Esophagus muscularis mucosa (tissue), 4 donors: ENCODE measurements at regions not wholly inside any gene's neighbourhood (a gene's known extent, or its start where the extent isn't known, plus 50 kb on each side); places are given as distances from the start of the nearest gene placed in this dataset.

ENCODE experiments used
- DNase-seq: peaks from one replicate; pipeline ENCODE4 v3.0.0-alpha.2; 2017; ENCODE audit errors: extremely low spot score
- H3K27ac ChIP-seq, 4 donors: fragments of 200-600 bp; sonication (generic); replicated peaks in 1 of 4; 1 replicate in 3 of 4; 2 replicates in 1 of 4; pipeline ENCODE4 v1.5.1; 2016 to 2019; ENCODE audit warnings: mild to moderate bottlenecking in 1 of 4
- H3K27me3 ChIP-seq, 4 donors: fragments of 200-600 bp; sonication (generic); one replicate each; pipeline versions ENCODE4 v1.5.1 to v1.6.0; 2016 to 2019
- H3K36me3 ChIP-seq, 4 donors: fragments of 200-600 bp; sonication (generic); one replicate each; pipeline ENCODE4 v1.5.1; 2016 to 2019
- H3K4me1 ChIP-seq, 4 donors: fragments of 200-600 bp; sonication (generic); one replicate each; pipeline ENCODE4 v1.5.1; 2016 to 2019
- H3K4me3 ChIP-seq, 4 donors: fragments of 200-600 bp; sonication (generic); 1 replicate in 2 of 4; 2 replicates in 2 of 4; pipeline ENCODE4 v1.5.1; 2016 to 2019; ENCODE audit warnings: mild to moderate bottlenecking in 4 of 4, moderate library complexity in 1 of 4
- H3K9me3 ChIP-seq, 4 donors: fragments of 200-600 bp; sonication (generic); 1 replicate in 3 of 4; 2 replicates in 1 of 4; pipeline ENCODE4 v1.5.1; 2016 to 2019
- EP300 ChIP-seq: sonication (generic); formaldehyde crosslinking; IDR thresholded peaks from one replicate; pipeline ENCODE4 v1.6.1; 2017; ENCODE audit warnings: antibody characterized with exemption
- POLR2A ChIP-seq: fragments of 450-650 bp; IDR thresholded peaks from one replicate; pipeline ENCODE4 v1.6.1; 2017; ENCODE audit warnings: antibody characterized with exemption, moderate library complexity, mild to moderate bottlenecking, low read depth
- POLR2AphosphoS5 ChIP-seq, 2 donors: sonication (generic); formaldehyde crosslinking; IDR thresholded peaks; one replicate each; pipeline ENCODE4 v1.6.1; 2017; ENCODE audit warnings: antibody characterized with exemption in 2 of 2
- WGBS: methylation state at CpG from one replicate; pipeline ENCODE4 v1.1.5; 2018; 5-methylcytosine and 5-hydroxymethylcytosine counted together
- intact Hi-C: fragments of 100-400 bp; cut with DNase I; formaldehyde crosslinking; loops from one replicate; pipeline ENCODE4 v1.15.1; 2023
- TF ChIP-seq, protein P1 (sequence below), 3 experiments: fragments of 200-600 bp in 2 of 3; fragments of 450-650 bp in 1 of 3; sonication (generic) in 2 of 3; IDR thresholded peaks; one replicate each; pipeline ENCODE4 v1.5.1; 2017 to 2019; ENCODE audit warnings: antibody characterized with exemption in 3 of 3, mild to moderate bottlenecking in 2 of 3, moderate library complexity in 1 of 3

DNA sequence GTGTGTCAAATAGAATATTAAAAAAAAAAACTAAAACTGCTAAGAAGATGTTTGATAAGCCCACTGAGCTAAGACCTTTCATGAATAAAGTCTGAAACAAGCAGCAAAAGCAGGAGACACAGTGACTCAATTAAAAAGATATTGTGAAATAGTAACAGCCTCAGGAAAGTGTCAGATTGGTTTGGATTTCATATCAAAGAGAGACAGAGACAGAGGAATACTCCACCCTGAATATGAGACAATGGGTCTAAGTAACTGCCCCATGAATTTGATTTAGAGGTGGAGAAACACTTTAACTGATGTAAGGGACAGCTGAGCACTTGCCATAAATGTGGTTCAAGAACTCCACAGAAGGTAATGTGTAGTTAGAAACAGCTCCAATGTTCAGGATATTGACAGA is 277.9 kb upstream of the FOXG1 start:
- no peaks in the 10 kb centered on the region for H3K36me3 ChIP-seq
- intact Hi-C loops = no loop called here
- DNase-seq = no peak

DNA sequence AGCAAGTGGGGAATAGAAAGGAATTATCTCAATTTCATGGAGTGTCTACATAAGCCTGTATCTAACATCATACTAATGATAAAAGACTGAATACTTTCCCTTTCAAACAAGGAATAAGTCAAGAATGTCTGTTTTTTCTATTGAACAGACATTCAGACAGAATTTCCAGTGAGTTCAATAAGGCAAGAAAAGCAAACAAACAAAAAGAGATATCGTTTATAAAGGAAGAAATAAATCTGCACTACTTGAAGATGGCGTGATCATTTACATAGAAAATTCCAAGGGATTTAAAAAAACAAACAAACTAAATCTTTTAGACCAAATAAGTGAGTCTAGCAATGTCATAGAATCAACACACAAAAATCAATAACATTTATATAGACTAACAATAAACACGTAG is 273.1 kb upstream of the FOXG1 start:
- 40% methylated on average over 3 of the region's 3 CpGs for WGBS
- TF ChIP-seq POLR2AphosphoS5 (IDR thresholded peaks at IDR 0.05) = no peak
- TF ChIP-seq, protein P1, sequence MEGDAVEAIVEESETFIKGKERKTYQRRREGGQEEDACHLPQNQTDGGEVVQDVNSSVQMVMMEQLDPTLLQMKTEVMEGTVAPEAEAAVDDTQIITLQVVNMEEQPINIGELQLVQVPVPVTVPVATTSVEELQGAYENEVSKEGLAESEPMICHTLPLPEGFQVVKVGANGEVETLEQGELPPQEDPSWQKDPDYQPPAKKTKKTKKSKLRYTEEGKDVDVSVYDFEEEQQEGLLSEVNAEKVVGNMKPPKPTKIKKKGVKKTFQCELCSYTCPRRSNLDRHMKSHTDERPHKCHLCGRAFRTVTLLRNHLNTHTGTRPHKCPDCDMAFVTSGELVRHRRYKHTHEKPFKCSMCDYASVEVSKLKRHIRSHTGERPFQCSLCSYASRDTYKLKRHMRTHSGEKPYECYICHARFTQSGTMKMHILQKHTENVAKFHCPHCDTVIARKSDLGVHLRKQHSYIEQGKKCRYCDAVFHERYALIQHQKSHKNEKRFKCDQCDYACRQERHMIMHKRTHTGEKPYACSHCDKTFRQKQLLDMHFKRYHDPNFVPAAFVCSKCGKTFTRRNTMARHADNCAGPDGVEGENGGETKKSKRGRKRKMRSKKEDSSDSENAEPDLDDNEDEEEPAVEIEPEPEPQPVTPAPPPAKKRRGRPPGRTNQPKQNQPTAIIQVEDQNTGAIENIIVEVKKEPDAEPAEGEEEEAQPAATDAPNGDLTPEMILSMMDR (IDR thresholded peaks at IDR 0.05) = no peak
- TF ChIP-seq EP300 = no peak
- no peak for TF ChIP-seq POLR2A
- intact Hi-C loops = no loop called here
- H3K4me1 ChIP-seq = no peaks in the 10 kb centered on the region
- H3K27me3 ChIP-seq = no peaks in the 10 kb centered on the region
- no peak for DNase-seq
- H3K36me3 ChIP-seq = no peaks in the 10 kb centered on the region
- no peak overlapping the region for H3K27ac ChIP-seq
- no peaks in the 10 kb centered on the region for H3K9me3 ChIP-seq
- H3K4me3 ChIP-seq = no peak overlapping the region

More for the DNA sequence above, 277.9 kb upstream of the FOXG1 start:
- H3K4me1 ChIP-seq = no peaks in the 10 kb centered on the region
- no peak overlapping the region for H3K4me3 ChIP-seq
- no peak overlapping the region for H3K27ac ChIP-seq
- no peak for TF ChIP-seq POLR2AphosphoS5 (IDR thresholded peaks at IDR 0.05)
- TF ChIP-seq, protein P1 (IDR thresholded peaks at IDR 0.05) = no peak
- TF ChIP-seq EP300 = no peak
- no peak for TF ChIP-seq POLR2A
- no peaks in the 10 kb centered on the region for H3K27me3 ChIP-seq
- no peaks in the 10 kb centered on the region for H3K9me3 ChIP-seq

DNA sequence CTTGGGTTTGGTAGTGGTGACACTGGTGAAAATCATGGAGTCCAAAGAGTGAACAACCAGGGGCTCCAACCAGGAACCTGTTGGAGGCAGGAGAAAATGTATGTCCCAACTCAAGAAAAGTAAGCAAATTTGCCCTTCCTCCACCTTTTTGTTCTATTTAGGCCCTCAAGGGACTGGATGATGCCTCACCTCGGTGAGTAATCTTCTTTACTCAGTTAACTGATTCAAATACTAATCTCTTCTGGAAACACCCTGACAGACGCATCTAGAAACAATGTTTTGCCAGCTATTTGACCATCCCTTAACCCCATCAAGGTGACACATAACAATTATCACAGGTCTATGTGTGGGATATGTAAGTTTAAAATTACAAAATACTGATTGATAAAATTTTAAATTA is 272.4 kb upstream of the FOXG1 start:
- DNase-seq = no peak
- intact Hi-C loops = no loop called here
- H3K4me1 ChIP-seq = no peaks in the 10 kb centered on the region
- no peak overlapping the region for H3K4me3 ChIP-seq
- H3K27me3 ChIP-seq = no peaks in the 10 kb centered on the region
- H3K36me3 ChIP-seq = no peaks in the 10 kb centered on the region
- WGBS = 68% methylated on average over 2 of the region's 2 CpGs
- H3K27ac ChIP-seq = no peak overlapping the region
- TF ChIP-seq, protein P1 (IDR thresholded peaks at IDR 0.05) = no peak
- no peak for TF ChIP-seq EP300
- TF ChIP-seq POLR2AphosphoS5 (IDR thresholded peaks at IDR 0.05) = no peak
- no peak for TF ChIP-seq POLR2A
- H3K9me3 ChIP-seq = no peaks in the 10 kb centered on the region

DNA sequence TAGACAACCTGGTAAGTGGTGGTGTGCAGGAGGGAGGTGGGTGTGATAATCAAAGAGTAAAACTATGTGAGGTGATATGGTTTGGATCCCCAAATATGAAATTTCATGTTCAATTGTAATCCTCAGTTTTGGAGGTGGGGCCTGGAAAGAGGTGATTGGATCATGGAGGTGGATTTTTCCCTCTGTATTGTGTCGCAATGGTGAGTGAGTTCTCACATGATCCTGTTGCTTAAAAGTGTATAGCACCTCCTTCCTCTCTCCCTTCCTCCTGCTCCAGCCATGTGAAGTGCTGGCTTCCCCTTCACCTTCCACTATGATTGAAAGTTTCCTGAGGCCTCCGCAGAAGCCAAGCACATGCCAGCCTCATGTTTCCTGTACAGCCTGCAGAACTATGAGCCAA is 270.2 kb upstream of the FOXG1 start:
- 69% methylated on average over 2 of the region's 2 CpGs for WGBS
- TF ChIP-seq, protein P1 (IDR thresholded peaks at IDR 0.05) = no peak
- TF ChIP-seq POLR2AphosphoS5 (IDR thresholded peaks at IDR 0.05) (no peak), POLR2A (no peak), EP300 (no peak)
- Histone ChIP-seq H3K9me3 (no peaks in the 10 kb centered on the region), H3K36me3 (no peaks in the 10 kb centered on the region), H3K27ac (no peak overlapping the region), H3K4me3 (no peak overlapping the region), H3K27me3 (no peaks in the 10 kb centered on the region), H3K4me1 (no peaks in the 10 kb centered on the region)
- DNase-seq = no peak
- intact Hi-C loops = no loop called here

DNA sequence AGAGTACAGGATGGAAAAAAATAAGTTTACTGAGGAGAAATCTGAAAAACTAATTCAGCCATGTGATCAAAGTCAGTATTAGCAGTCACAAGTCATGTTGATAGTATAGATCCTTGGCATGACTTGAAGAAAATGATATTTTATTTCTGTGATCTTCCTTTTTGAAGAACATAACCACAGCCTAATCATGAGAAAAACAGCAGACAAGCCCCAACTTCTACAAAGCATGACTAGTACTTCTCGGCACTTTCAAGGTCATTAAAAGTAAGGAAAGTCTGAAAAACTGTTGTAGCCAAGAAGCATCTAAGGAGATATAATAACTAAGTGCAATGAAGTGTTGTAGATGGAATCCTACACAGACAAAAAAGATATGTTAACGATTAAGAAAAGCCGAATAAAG is 264.1 kb upstream of the FOXG1 start:
- no peak for DNase-seq
- H3K4me1 ChIP-seq = no peaks in the 10 kb centered on the region
- TF ChIP-seq POLR2AphosphoS5 (IDR thresholded peaks at IDR 0.05) (no peak), POLR2A (no peak), EP300 (no peak)
- TF ChIP-seq, protein P1 (IDR thresholded peaks at IDR 0.05) = no peak
- no peaks in the 10 kb centered on the region for H3K27me3 ChIP-seq
- no peak overlapping the region for H3K4me3 ChIP-seq
- intact Hi-C loops = no loop called here
- WGBS = 82% methylated on average over 3 of the region's 3 CpGs
- H3K27ac ChIP-seq = no peak overlapping the region
- H3K36me3 ChIP-seq = no peaks in the 10 kb centered on the region
- no peaks in the 10 kb centered on the region for H3K9me3 ChIP-seq
